CD8-positive, alpha-beta memory T cell (primary cell): ENCODE measurements at regions not wholly inside any gene's neighbourhood (a gene's known extent, or its start where the extent isn't known, plus 50 kb on each side); places are given as distances from the start of the nearest gene placed in this dataset.
A peak's percentile ranks its signal among the peaks of the same experiment; 100 is the strongest.

Source experiments
- CTCF ChIA-PET: fragments of 350-600 bp; sonication (Branson Sonifier 250); formaldehyde crosslinking; loops from one replicate; lab custom pipeline; 2021; ENCODE audit warnings: antibody characterized with exemption; lab: Charles Lee
- POLR2A ChIA-PET: fragments of 350-600 bp; sonication (Branson Sonifier 250); formaldehyde crosslinking; loops from one replicate; lab custom pipeline; 2021; ENCODE audit warnings: antibody characterized with exemption; lab: Charles Lee
- DNase-seq, 5 donors: peaks; one replicate each; pipeline versions ENCODE4 v3.0.0 to v3.0.0-alpha.2; 2020 to 2022; ENCODE audit warnings: mixed read lengths in 1 of 5
- H3K27ac ChIP-seq: one replicate; pipeline ENCODE4 v1.7.0; 2013; ENCODE audit warnings: low read depth, mild to moderate bottlenecking, low read length, moderate library complexity
- H3K27me3 ChIP-seq: 2 replicates; pipeline ENCODE4 v1.7.0; 2013; ENCODE audit warnings: low read length, mild to moderate bottlenecking; ENCODE audit not compliant: insufficient read depth, poor library complexity, severe bottlenecking
- H3K36me3 ChIP-seq: 2 replicates; pipeline ENCODE4 v1.7.0; 2013; ENCODE audit warnings: mild to moderate bottlenecking, low read length, moderate library complexity; ENCODE audit not compliant: insufficient read depth
- H3K4me1 ChIP-seq: 2 replicates; pipeline ENCODE4 v1.7.0; 2013; ENCODE audit warnings: mild to moderate bottlenecking, low read length, moderate library complexity; ENCODE audit not compliant: insufficient read depth
- H3K4me3 ChIP-seq: 2 replicates; pipeline ENCODE4 v1.7.0; 2013; ENCODE audit warnings: mild to moderate bottlenecking, low read length
- H3K9me3 ChIP-seq: 2 replicates; pipeline ENCODE4 v1.7.0; 2013; ENCODE audit warnings: mild to moderate bottlenecking, low read length
- H3K27ac Mint-ChIP-seq, 8 donors: one replicate each; pipeline ENCODE4 v1.8.0; 2020 to 2021; ENCODE audit warnings: mixed read lengths in 8 of 8, mild to moderate bottlenecking in 6 of 8, inconsistent platforms in 3 of 8, moderate library complexity in 3 of 8
- H3K27me3 Mint-ChIP-seq, 2 donors: one replicate each; pipeline ENCODE4 v1.8.0; 2020 to 2021; ENCODE audit warnings: mixed read lengths in 2 of 2, mild to moderate bottlenecking in 1 of 2, moderate library complexity in 1 of 2
- H3K36me3 Mint-ChIP-seq, 3 donors: one replicate each; pipeline ENCODE4 v1.8.0; 2020 to 2021; ENCODE audit warnings: mixed read lengths in 3 of 3, inconsistent platforms in 1 of 3, mild to moderate bottlenecking in 1 of 3
- H3K4me1 Mint-ChIP-seq, 3 donors: one replicate each; pipeline ENCODE4 v1.8.0; 2020 to 2021; ENCODE audit warnings: mixed read lengths in 3 of 3, inconsistent platforms in 1 of 3, mild to moderate bottlenecking in 1 of 3
- H3K4me3 Mint-ChIP-seq, 7 donors: one replicate each; pipeline ENCODE4 v1.8.0; 2020 to 2021; ENCODE audit warnings: mixed read lengths in 7 of 7, mild to moderate bottlenecking in 6 of 7, moderate library complexity in 4 of 7, inconsistent platforms in 2 of 7
- H3K9me3 Mint-ChIP-seq, 5 donors: one replicate each; pipeline ENCODE4 v1.8.0; 2020 to 2022; ENCODE audit warnings: mixed read lengths in 5 of 5, mild to moderate bottlenecking in 3 of 5, moderate library complexity in 2 of 5, inconsistent platforms in 1 of 5

DNA sequence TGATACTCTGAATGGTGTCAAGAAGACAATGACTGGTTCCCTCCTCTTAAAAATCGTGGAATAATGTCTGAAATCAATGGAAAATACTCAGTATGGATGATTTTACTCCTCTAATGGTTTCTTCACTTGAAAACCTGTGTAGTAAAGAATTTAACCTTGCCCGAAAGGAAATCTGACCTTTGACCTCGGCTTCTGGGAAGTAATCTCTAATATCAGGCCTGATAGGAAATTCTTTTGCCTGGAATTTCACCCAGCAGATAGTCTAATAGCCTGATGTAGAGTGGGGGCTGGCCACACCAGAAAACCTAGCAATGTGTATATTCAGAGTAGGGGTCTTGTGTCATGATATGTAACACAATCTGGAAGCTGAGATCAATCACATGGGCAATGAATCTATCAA is 91.5 kb upstream of the GOLIM4 start:
- H3K4me1 ChIP-seq: no peaks in the 10 kb centered on the region
- H3K27me3 ChIP-seq: no peaks in the 10 kb centered on the region
- ChIA-PET POLR2A (no interaction called here), CTCF (no interaction called here)
- no peak overlapping the region for H3K27ac Mint-ChIP-seq
- H3K27ac ChIP-seq: no peak overlapping the region
- H3K4me3 ChIP-seq: no peak overlapping the region
- H3K36me3 Mint-ChIP-seq: no peaks in the 10 kb centered on the region
- DNase-seq: no peak
- H3K4me3 Mint-ChIP-seq: no peak overlapping the region
- no peaks in the 10 kb centered on the region for H3K9me3 ChIP-seq
- H3K36me3 ChIP-seq: no peaks in the 10 kb centered on the region
- H3K9me3 Mint-ChIP-seq: no peaks in the 10 kb centered on the region
- no peaks in the 10 kb centered on the region for H3K4me1 Mint-ChIP-seq
- H3K27me3 Mint-ChIP-seq: peaks cover 0 to 2% of the 10 kb centered on the region in 2 donors

GRCh38 chr3:168186293-168186983 is 90.7 kb upstream of the GOLIM4 start:
- no peaks in the 10 kb centered on the region for H3K27me3 ChIP-seq
- H3K4me1 ChIP-seq: no peaks in the 10 kb centered on the region
- H3K27ac ChIP-seq: no peak overlapping the region
- Mint-ChIP-seq H3K27me3 (peaks cover 0 to 2% of the 10 kb centered on the region in 2 donors), H3K4me3 (no peak overlapping the region), H3K27ac (no peak overlapping the region), H3K4me1 (no peaks in the 10 kb centered on the region), H3K9me3 (no peaks in the 10 kb centered on the region), H3K36me3 (no peaks in the 10 kb centered on the region)
- no peak for DNase-seq
- ChIA-PET CTCF (no interaction called here), POLR2A (no interaction called here)
- no peaks in the 10 kb centered on the region for H3K9me3 ChIP-seq
- no peaks in the 10 kb centered on the region for H3K36me3 ChIP-seq
- H3K4me3 ChIP-seq: no peak overlapping the region

GRCh38 chr3:168183774-168184173 is 88.0 kb upstream of the GOLIM4 start:
- Mint-ChIP-seq H3K4me3 (no peak overlapping the region), H3K4me1 (no peaks in the 10 kb centered on the region), H3K27me3 (no peaks in the 10 kb centered on the region), H3K9me3 (no peaks in the 10 kb centered on the region), H3K27ac (no peak overlapping the region), H3K36me3 (no peaks in the 10 kb centered on the region)
- no peaks in the 10 kb centered on the region for H3K9me3 ChIP-seq
- no peaks in the 10 kb centered on the region for H3K36me3 ChIP-seq
- ChIA-PET POLR2A (no interaction called here), CTCF (no interaction called here)
- no peak overlapping the region for H3K4me3 ChIP-seq
- H3K27me3 ChIP-seq: no peaks in the 10 kb centered on the region
- no peaks in the 10 kb centered on the region for H3K4me1 ChIP-seq
- no peak overlapping the region for H3K27ac ChIP-seq
- DNase-seq: no peak

GRCh38 chr3:168168743-168169142 is 73.0 kb upstream of the GOLIM4 start:
- DNase-seq: no peak

GRCh38 chr3:168165390-168166269 is 69.9 kb upstream of the GOLIM4 start:
- Mint-ChIP-seq H3K27me3 (peaks cover 0 to 2% of the 10 kb centered on the region in 2 donors), H3K9me3 (peaks cover 0 to 2% (median 0%) of the 10 kb centered on the region in 5 donors), H3K4me1 (peaks cover 0 to 2% (median 0%) of the 10 kb centered on the region in 3 donors), H3K36me3 (no peaks in the 10 kb centered on the region), H3K27ac (peak overlapping the region in 1 of 8 donors; percentile 59), H3K4me3 (peak overlapping the region in 4 of 7 donors; percentile 1 to 50 (median 18))
- H3K9me3 ChIP-seq: no peaks in the 10 kb centered on the region
- ChIA-PET CTCF (no interaction called here), POLR2A (no interaction called here)
- no peaks in the 10 kb centered on the region for H3K27me3 ChIP-seq
- peak in 1 of 5 donors; percentile 13 for DNase-seq
- H3K27ac ChIP-seq: no peak overlapping the region
- H3K4me3 ChIP-seq: no peak overlapping the region
- H3K4me1 ChIP-seq: no peaks in the 10 kb centered on the region
- no peaks in the 10 kb centered on the region for H3K36me3 ChIP-seq

More at GRCh38 chr3:168168743-168169142, 73.0 kb upstream of the GOLIM4 start:
- Histone ChIP-seq H3K4me1 (no peaks in the 10 kb centered on the region), H3K9me3 (no peaks in the 10 kb centered on the region), H3K27me3 (no peaks in the 10 kb centered on the region), H3K36me3 (no peaks in the 10 kb centered on the region), H3K4me3 (no peak overlapping the region), H3K27ac (no peak overlapping the region)
- H3K4me3 Mint-ChIP-seq: no peak overlapping the region
- no peaks in the 10 kb centered on the region for H3K36me3 Mint-ChIP-seq
- peaks cover 0 to 4% (median 0%) of the 10 kb centered on the region in 5 donors for H3K9me3 Mint-ChIP-seq
- CTCF ChIA-PET: no interaction called here
- no peak overlapping the region for H3K27ac Mint-ChIP-seq
- POLR2A ChIA-PET: no interaction called here
- peaks cover 0 to 2% of the 10 kb centered on the region in 2 donors for H3K27me3 Mint-ChIP-seq
- H3K4me1 Mint-ChIP-seq: peaks cover 0 to 2% (median 0%) of the 10 kb centered on the region in 3 donors

DNA sequence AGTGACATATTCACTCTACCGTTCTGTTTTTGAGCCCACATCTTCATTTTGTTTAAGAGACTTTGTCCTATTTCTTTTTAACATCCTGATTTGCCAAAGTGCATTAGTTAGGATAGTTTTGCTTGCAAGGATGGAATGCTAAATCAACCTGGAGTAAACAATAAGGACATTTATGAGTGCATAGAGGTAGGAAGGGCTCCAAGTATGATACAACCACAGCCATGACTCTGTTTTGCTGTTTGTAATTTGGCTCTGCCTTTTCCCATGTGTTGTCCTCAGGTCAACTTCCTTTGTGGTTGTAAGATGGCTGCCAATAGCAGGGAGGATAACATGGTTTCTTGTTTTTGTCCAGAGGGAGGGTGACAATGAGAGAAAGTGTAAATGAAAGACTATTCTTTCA is 66.4 kb upstream of the GOLIM4 start:
- Mint-ChIP-seq H3K27me3 (peaks cover 7 to 16% of the 10 kb centered on the region in 2 donors), H3K9me3 (peaks cover 0 to 2% (median 0%) of the 10 kb centered on the region in 5 donors), H3K27ac (peak overlapping the region in 1 of 8 donors; percentile 15), H3K4me1 (peaks cover 0 to 2% (median 0%) of the 10 kb centered on the region in 3 donors), H3K4me3 (no peak overlapping the region), H3K36me3 (no peaks in the 10 kb centered on the region)
- ChIA-PET CTCF (no interaction called here), POLR2A (no interaction called here)
- H3K4me1 ChIP-seq: no peaks in the 10 kb centered on the region
- H3K4me3 ChIP-seq: no peak overlapping the region
- no peak overlapping the region for H3K27ac ChIP-seq
- no peaks in the 10 kb centered on the region for H3K36me3 ChIP-seq
- DNase-seq: no peak
- no peaks in the 10 kb centered on the region for H3K27me3 ChIP-seq
- no peaks in the 10 kb centered on the region for H3K9me3 ChIP-seq

- no peaks in the 10 kb centered on the region for H3K9me3 ChIP-seq
- Mint-ChIP-seq H3K4me1 (peaks cover 0 to 2% (median 0%) of the 10 kb centered on the region in 3 donors), H3K27ac (no peak overlapping the region), H3K4me3 (no peak overlapping the region), H3K36me3 (no peaks in the 10 kb centered on the region), H3K9me3 (peaks cover 0 to 2% (median 0%) of the 10 kb centered on the region in 5 donors), H3K27me3 (peaks cover 7 to 21% of the 10 kb centered on the region in 2 donors)
- no peak overlapping the region for H3K27ac ChIP-seq
- H3K36me3 ChIP-seq: no peaks in the 10 kb centered on the region
- DNase-seq: no peak
- CTCF ChIA-PET: no interaction called here
- H3K4me1 ChIP-seq: no peaks in the 10 kb centered on the region
- no peaks in the 10 kb centered on the region for H3K27me3 ChIP-seq
- no peak overlapping the region for H3K4me3 ChIP-seq
- POLR2A ChIA-PET: no interaction called here
Observed at GRCh38 chr3:168161696-168162095, 66.0 kb upstream of the GOLIM4 start.

DNA sequence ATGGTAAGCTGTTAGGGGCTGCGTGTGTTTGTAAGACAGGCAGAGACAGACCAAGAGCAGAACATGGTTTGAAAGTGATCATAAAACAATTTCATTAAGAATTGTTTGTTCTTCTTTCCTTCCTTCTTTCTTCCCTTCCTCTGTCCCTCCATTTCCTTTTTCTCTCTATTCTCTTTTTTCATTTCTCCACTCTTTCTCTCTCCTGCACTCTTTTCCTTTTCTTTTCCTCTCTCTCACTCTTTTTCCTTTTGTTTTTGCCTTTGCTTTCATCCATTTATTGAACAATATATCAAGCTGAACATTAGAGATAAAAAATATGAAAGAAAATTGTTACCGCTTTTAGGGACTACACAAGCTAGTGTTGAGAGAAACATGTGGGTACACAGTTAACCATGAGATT is 62.2 kb upstream of the GOLIM4 start:
- Mint-ChIP-seq H3K4me1 (no peaks in the 10 kb centered on the region), H3K4me3 (no peak overlapping the region), H3K27me3 (peaks cover 12 to 26% of the 10 kb centered on the region in 2 donors), H3K36me3 (no peaks in the 10 kb centered on the region), H3K27ac (no peak overlapping the region), H3K9me3 (peaks cover 7 to 13% (median 8%) of the 10 kb centered on the region in 5 donors)
- H3K36me3 ChIP-seq: no peaks in the 10 kb centered on the region
- ChIA-PET POLR2A (no interaction called here), CTCF (no interaction called here)
- H3K4me3 ChIP-seq: no peak overlapping the region
- H3K9me3 ChIP-seq: no peaks in the 10 kb centered on the region
- peak overlapping the region; percentile 5 for H3K27ac ChIP-seq
- no peak for DNase-seq
- H3K4me1 ChIP-seq: no peaks in the 10 kb centered on the region
- no peaks in the 10 kb centered on the region for H3K27me3 ChIP-seq
